Prostate gland (tissue), 2 donors: ENCODE measurements at regions not wholly inside any gene's neighbourhood (a gene's known extent, or its start where the extent isn't known, plus 50 kb on each side); places are given as distances from the start of the nearest gene placed in this dataset.

Source experiments
- DNase-seq: peaks from one replicate; pipeline ENCODE4 v3.0.0-alpha.2; 2019; ENCODE audit warnings: low spot score
- H3K27ac ChIP-seq, 2 donors: fragments of 200-600 bp; sonication (generic); 2 replicates each; pipeline ENCODE4 v1.5.1; 2017 to 2019
- H3K27me3 ChIP-seq: fragments of 200-600 bp; sonication (generic); replicated peaks from 2 replicates; pipeline ENCODE4 v1.5.1; 2019; ENCODE audit not compliant: insufficient read depth
- H3K36me3 ChIP-seq, 2 donors: fragments of 200-600 bp; sonication (generic); 1 replicate in 1 of 2; 2 replicates in 1 of 2; pipeline versions ENCODE4 v1.5.1 to v1.8.1; 2017 to 2019
- H3K4me1 ChIP-seq: fragments of 200-600 bp; sonication (generic); replicated peaks from 2 replicates; pipeline ENCODE4 v1.5.1; 2019
- H3K4me3 ChIP-seq, 2 donors: fragments of 200-600 bp; sonication (generic); 2 replicates each; pipeline ENCODE4 v1.5.1; 2017 to 2019
- H3K9me3 ChIP-seq: fragments of 200-600 bp; sonication (generic); 2 replicates; pipeline ENCODE4 v1.5.1; 2017
- POLR2A ChIP-seq: fragments of 450-650 bp; IDR thresholded peaks from one replicate; pipeline ENCODE4 v1.6.1; 2016; ENCODE audit warnings: antibody characterized with exemption, mild to moderate bottlenecking
- POLR2AphosphoS5 ChIP-seq: sonication (generic); formaldehyde crosslinking; IDR thresholded peaks from one replicate; pipeline ENCODE4 v1.6.1; 2017; ENCODE audit warnings: antibody characterized with exemption
- WGBS: methylation state at CpG from one replicate; pipeline ENCODE4 v1.1.5; 2018; 5-methylcytosine and 5-hydroxymethylcytosine counted together
- intact Hi-C: fragments of 100-400 bp; cut with DNase I; formaldehyde crosslinking; loops from one replicate; pipeline ENCODE4 v1.14.2; 2022
- TF ChIP-seq, protein P1 (sequence below), 4 experiments: fragments of 200-600 bp in 2 of 4; fragments of 450-650 bp in 2 of 4; sonication (generic) in 2 of 4; IDR thresholded peaks; 1 replicate in 3 of 4; 2 replicates in 1 of 4; pipeline ENCODE4 v1.5.1; 2016 to 2019; ENCODE audit warnings: antibody characterized with exemption in 4 of 4, mild to moderate bottlenecking in 2 of 4, moderate library complexity in 2 of 4

- TF ChIP-seq, protein P1, sequence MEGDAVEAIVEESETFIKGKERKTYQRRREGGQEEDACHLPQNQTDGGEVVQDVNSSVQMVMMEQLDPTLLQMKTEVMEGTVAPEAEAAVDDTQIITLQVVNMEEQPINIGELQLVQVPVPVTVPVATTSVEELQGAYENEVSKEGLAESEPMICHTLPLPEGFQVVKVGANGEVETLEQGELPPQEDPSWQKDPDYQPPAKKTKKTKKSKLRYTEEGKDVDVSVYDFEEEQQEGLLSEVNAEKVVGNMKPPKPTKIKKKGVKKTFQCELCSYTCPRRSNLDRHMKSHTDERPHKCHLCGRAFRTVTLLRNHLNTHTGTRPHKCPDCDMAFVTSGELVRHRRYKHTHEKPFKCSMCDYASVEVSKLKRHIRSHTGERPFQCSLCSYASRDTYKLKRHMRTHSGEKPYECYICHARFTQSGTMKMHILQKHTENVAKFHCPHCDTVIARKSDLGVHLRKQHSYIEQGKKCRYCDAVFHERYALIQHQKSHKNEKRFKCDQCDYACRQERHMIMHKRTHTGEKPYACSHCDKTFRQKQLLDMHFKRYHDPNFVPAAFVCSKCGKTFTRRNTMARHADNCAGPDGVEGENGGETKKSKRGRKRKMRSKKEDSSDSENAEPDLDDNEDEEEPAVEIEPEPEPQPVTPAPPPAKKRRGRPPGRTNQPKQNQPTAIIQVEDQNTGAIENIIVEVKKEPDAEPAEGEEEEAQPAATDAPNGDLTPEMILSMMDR (IDR thresholded peaks at IDR 0.05): no peak
- TF ChIP-seq POLR2A (no peak), POLR2AphosphoS5 (no peak)
- intact Hi-C loops: no loop called here
- Histone ChIP-seq H3K36me3 (no peaks in the 10 kb centered on the region), H3K4me3 (no peak overlapping the region), H3K27me3 (no peaks in the 10 kb centered on the region), H3K9me3 (no peaks in the 10 kb centered on the region), H3K27ac (no peak overlapping the region), H3K4me1 (no peaks in the 10 kb centered on the region)
- no peak for DNase-seq
Measured at GRCh38 chr5:158644301-158644700, 455.4 kb downstream of the EBF1 start.

GRCh38 chr5:158643840-158644239, 455.9 kb downstream of the EBF1 start:
- no peak overlapping the region for H3K27ac ChIP-seq
- H3K36me3 ChIP-seq: no peaks in the 10 kb centered on the region
- H3K4me3 ChIP-seq: no peak overlapping the region
- WGBS: 63% methylated on average over 1 of the region's 1 CpG
- no peak for DNase-seq
- intact Hi-C loops: no loop called here
- H3K9me3 ChIP-seq: no peaks in the 10 kb centered on the region
- TF ChIP-seq POLR2A (no peak), POLR2AphosphoS5 (no peak)
- TF ChIP-seq, protein P1 (IDR thresholded peaks at IDR 0.05): no peak
- no peaks in the 10 kb centered on the region for H3K27me3 ChIP-seq
- no peaks in the 10 kb centered on the region for H3K4me1 ChIP-seq

- Histone ChIP-seq H3K4me1 (no peaks in the 10 kb centered on the region), H3K27me3 (no peaks in the 10 kb centered on the region), H3K4me3 (no peak overlapping the region), H3K27ac (no peak overlapping the region), H3K36me3 (no peaks in the 10 kb centered on the region), H3K9me3 (no peaks in the 10 kb centered on the region)
- no peak for DNase-seq
- intact Hi-C loops: no loop called here
- TF ChIP-seq, protein P1 (IDR thresholded peaks at IDR 0.05): no peak
Measured at GRCh38 chr5:158642879-158643278, 456.8 kb downstream of the EBF1 start.

DNA sequence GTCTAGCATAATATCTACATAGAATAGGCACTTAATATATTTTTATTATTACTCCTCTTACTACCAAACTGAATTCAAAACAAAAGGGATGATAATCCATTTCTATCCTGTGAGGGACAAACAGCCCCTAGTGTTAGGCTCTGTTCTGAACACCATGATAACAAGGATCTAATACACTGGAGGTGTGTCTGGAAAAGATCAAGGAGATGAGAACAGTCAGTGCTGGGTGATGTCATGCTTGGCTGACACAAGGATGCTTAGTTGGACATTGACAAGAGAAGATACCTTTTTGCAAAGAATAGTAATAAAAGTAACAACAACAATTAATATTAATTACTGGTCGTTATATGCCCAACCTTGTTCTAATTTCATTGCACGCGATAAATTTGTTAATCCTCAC, 458.7 kb downstream of the EBF1 start:
- intact Hi-C loops: no loop called here
- WGBS: 91% methylated on average over 3 of the region's 3 CpGs

DNA sequence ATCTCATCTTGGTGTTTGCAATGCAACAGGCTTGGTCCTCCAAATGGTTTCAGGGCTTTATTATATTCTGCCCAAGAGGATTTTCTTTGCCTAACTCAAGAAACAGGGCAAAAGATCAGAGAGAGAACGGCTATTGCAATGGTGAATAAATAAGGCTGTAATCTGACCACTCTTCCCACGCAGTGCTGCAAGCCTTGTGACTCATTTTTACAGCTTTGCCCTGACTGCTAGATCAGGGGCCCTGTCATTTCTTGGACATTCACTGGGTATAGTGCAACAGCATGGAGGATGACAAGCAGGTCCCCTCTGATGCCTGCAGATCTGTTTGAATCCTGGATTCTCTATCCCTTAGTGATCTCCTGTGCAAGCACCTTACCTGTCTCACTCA, 459.1 kb downstream of the EBF1 start:
- no peak for DNase-seq
- no peak overlapping the region for H3K4me3 ChIP-seq
- H3K4me1 ChIP-seq: no peaks in the 10 kb centered on the region
- H3K36me3 ChIP-seq: no peaks in the 10 kb centered on the region
- no peaks in the 10 kb centered on the region for H3K27me3 ChIP-seq
- WGBS: 46% methylated on average over 2 of the region's 2 CpGs
- H3K27ac ChIP-seq: no peak overlapping the region
- TF ChIP-seq, protein P1 (IDR thresholded peaks at IDR 0.05): no peak
- TF ChIP-seq POLR2AphosphoS5: no peak
- no peak for TF ChIP-seq POLR2A
- intact Hi-C loops: no loop called here
- H3K9me3 ChIP-seq: no peaks in the 10 kb centered on the region

More for the DNA sequence above, 458.7 kb downstream of the EBF1 start:
- TF ChIP-seq, protein P1 (IDR thresholded peaks at IDR 0.05): no peak
- TF ChIP-seq POLR2A: no peak
- no peak for TF ChIP-seq POLR2AphosphoS5
- DNase-seq: no peak
- no peaks in the 10 kb centered on the region for H3K9me3 ChIP-seq
- no peak overlapping the region for H3K27ac ChIP-seq
- H3K4me3 ChIP-seq: no peak overlapping the region
- H3K27me3 ChIP-seq: no peaks in the 10 kb centered on the region
- H3K36me3 ChIP-seq: no peaks in the 10 kb centered on the region
- H3K4me1 ChIP-seq: no peaks in the 10 kb centered on the region
